Neural cell (in vitro differentiated cells): ENCODE measurements at regions not wholly inside any gene's neighbourhood (a gene's known extent, or its start where the extent isn't known, plus 50 kb on each side); places are given as distances from the start of the nearest gene placed in this dataset.

Source experiments
- H2AFZ ChIP-seq: fragments of 200-600, 300-800 bp; sonication (generic), shearing (Covaris generic); 2 replicates; pipeline ENCODE4 v1.6.0; 2014; ENCODE audit warnings: low read depth, mild to moderate bottlenecking, antibody characterized with exemption, low read length, moderate library complexity
- H3F3A ChIP-seq: fragments of 200-600 bp; shearing (Covaris generic); 2 replicates; pipeline ENCODE4 v1.6.1; 2016; ENCODE audit warnings: mild to moderate bottlenecking, moderate library complexity, mixed read lengths, antibody characterized with exemption, low read length; ENCODE audit not compliant: insufficient read depth, poor library complexity, severe bottlenecking
- H3K27ac ChIP-seq: fragments of 200-600, 300-800 bp; sonication (generic), shearing (Covaris generic); 2 replicates; pipeline ENCODE4 v1.5.1; 2014; ENCODE audit warnings: mild to moderate bottlenecking, low read length, moderate library complexity
- H3K27me3 ChIP-seq: fragments of 300-800, 200-600 bp; sonication (generic), shearing (Covaris generic); 2 replicates; pipeline ENCODE4 v1.6.0; 2014; ENCODE audit warnings: mild to moderate bottlenecking, low read depth, low read length, moderate library complexity; ENCODE audit not compliant: insufficient read depth
- H3K36me3 ChIP-seq: fragments of 300-800, 200-600 bp; sonication (generic), shearing (Covaris generic); 2 replicates; pipeline ENCODE4 v1.5.1; 2014; ENCODE audit warnings: mild to moderate bottlenecking, antibody characterized with exemption, low read length, moderate library complexity; ENCODE audit not compliant: insufficient read depth
- H3K4me2 ChIP-seq: fragments of 300-800, 200-600 bp; sonication (generic), shearing (Covaris generic); 2 replicates; pipeline ENCODE4 v1.6.0; 2014; ENCODE audit warnings: mild to moderate bottlenecking, low read length
- H3K4me3 ChIP-seq: fragments of 300-800, 200-600 bp; sonication (generic), shearing (Covaris generic); 2 replicates; pipeline ENCODE4 v1.5.1; 2014; ENCODE audit warnings: mild to moderate bottlenecking, low read length, moderate library complexity
- H3K79me2 ChIP-seq: fragments of 200-600 bp; shearing (Covaris generic); replicated peaks from 2 replicates; pipeline ENCODE4 v1.6.0; 2014; ENCODE audit warnings: mild to moderate bottlenecking, low read length, moderate library complexity; ENCODE audit not compliant: insufficient read depth
- H3K9ac ChIP-seq: fragments of 300-800, 200-600 bp; sonication (generic), shearing (Covaris generic); 2 replicates; pipeline ENCODE4 v1.6.1; 2016; ENCODE audit warnings: mild to moderate bottlenecking, low read length, mixed read lengths
- H3K9me2 ChIP-seq: fragments of 200-600 bp; shearing (Covaris generic); 2 replicates; pipeline ENCODE4 v1.6.1; 2016; ENCODE audit warnings: mild to moderate bottlenecking, low read length, mixed read lengths; ENCODE audit not compliant: insufficient read depth
- H3K9me3 ChIP-seq: fragments of 200-600, 300-800 bp; sonication (generic), shearing (Covaris generic); 2 replicates; pipeline ENCODE4 v1.6.1; 2016; ENCODE audit warnings: mild to moderate bottlenecking, mixed run types, low read length, moderate library complexity, mixed read lengths
- H4K20me1 ChIP-seq: fragments of 200-600 bp; shearing (Covaris generic); 2 replicates; pipeline ENCODE4 v1.6.1; 2016; ENCODE audit warnings: mild to moderate bottlenecking, mixed run types; ENCODE audit not compliant: insufficient read depth
- EP300 ChIP-seq: fragments of 450-650 bp; conservative IDR thresholded peaks from 2 replicates; pipeline ENCODE4 v1.6.1; 2014; ENCODE audit warnings: antibody characterized with exemption, mild to moderate bottlenecking, moderate library complexity; ENCODE audit not compliant: poor library complexity, severe bottlenecking
- EZH2 ChIP-seq: fragments of 200-600, 300-800 bp; shearing (Covaris generic), sonication (generic); IDR thresholded peaks from 2 replicates; pipeline ENCODE4 v1.6.1; 2014; ENCODE audit warnings: antibody characterized with exemption, low read length, borderline replicate concordance, mild to moderate bottlenecking; ENCODE audit not compliant: insufficient read depth, poor library complexity, severe bottlenecking
- MXI1 ChIP-seq: fragments of 450-650 bp; conservative IDR thresholded peaks from 2 replicates; pipeline ENCODE4 v1.6.1; 2014; ENCODE audit warnings: antibody characterized with exemption, mild to moderate bottlenecking; ENCODE audit not compliant: poor library complexity, severe bottlenecking
- POLR2AphosphoS5 ChIP-seq: IDR thresholded peaks from 2 replicates; pipeline ENCODE4 v1.6.1; 2012
- RAD21 ChIP-seq: fragments of 450-650 bp; conservative IDR thresholded peaks from 2 replicates; pipeline ENCODE4 v1.6.1; 2014; ENCODE audit warnings: antibody characterized with exemption, mild to moderate bottlenecking, moderate library complexity
- SMC3 ChIP-seq: fragments of 450-650 bp; conservative IDR thresholded peaks from 2 replicates; pipeline ENCODE4 v1.6.1; 2014; ENCODE audit warnings: antibody characterized with exemption, mild to moderate bottlenecking, moderate library complexity; ENCODE audit not compliant: poor library complexity
- TAF1 ChIP-seq: IDR thresholded peaks from 2 replicates; pipeline ENCODE4 v1.6.1; 2012; ENCODE audit warnings: low read depth
- TF ChIP-seq, protein P1 (sequence below): fragments of 450-650 bp; IDR thresholded peaks from 2 replicates; pipeline ENCODE4 v1.5.1; 2014; ENCODE audit warnings: antibody characterized with exemption, mild to moderate bottlenecking, moderate library complexity; ENCODE audit not compliant: poor library complexity, severe bottlenecking
- TF ChIP-seq, protein P2 (sequence below): IDR thresholded peaks from 2 replicates; pipeline ENCODE4 v1.6.1; 2012; ENCODE audit warnings: borderline replicate concordance

DNA sequence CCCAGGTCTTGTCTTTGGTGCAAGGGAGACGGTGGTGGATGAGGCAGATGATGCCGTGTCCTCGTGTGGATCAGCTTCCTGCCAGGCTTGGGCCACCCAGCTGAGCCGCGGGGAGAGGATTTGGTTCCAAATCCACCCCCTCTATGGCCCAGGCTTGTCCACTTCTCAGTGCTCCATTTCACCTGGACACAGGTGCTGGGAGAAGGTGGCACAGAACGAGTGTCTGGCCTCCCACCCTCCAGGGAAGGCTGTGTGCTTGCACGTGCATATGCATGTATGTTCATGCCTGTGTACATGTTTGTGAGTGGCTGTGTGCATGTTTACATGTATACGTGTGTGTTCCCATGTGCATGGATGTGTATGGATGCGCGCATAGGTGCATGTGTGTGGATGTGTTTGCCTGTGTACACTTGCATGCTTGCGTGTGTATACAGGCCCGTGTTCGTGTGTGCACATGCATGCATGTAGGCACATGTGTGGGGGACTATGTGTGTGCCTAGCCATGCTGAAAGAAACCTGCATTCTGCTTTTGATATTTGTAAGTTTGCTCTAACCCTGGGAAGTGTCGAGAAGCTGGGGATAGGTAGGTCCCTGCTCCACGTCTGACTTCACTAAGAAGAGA, 196.3 kb downstream of the IRF8 start:
- Histone ChIP-seq H3K79me2 (no peaks in the 10 kb centered on the region), H2AFZ (no peak overlapping the region), H3K4me2 (no peak overlapping the region), H3F3A (no peaks in the 10 kb centered on the region), H3K36me3 (no peaks in the 10 kb centered on the region), H3K27me3 (no peaks in the 10 kb centered on the region), H4K20me1 (no peaks in the 10 kb centered on the region), H3K9ac (no peak overlapping the region), H3K4me3 (no peak overlapping the region), H3K9me2 (no peaks in the 10 kb centered on the region), H3K27ac (no peak overlapping the region), H3K9me3 (no peaks in the 10 kb centered on the region)
- no peak for TF ChIP-seq POLR2AphosphoS5
- no peak for TF ChIP-seq EP300
- no peak for TF ChIP-seq RAD21
- TF ChIP-seq MXI1 = no peak
- no peak for TF ChIP-seq SMC3
- no peak for TF ChIP-seq TAF1
- TF ChIP-seq EZH2 = no peak
- TF ChIP-seq, protein P1, sequence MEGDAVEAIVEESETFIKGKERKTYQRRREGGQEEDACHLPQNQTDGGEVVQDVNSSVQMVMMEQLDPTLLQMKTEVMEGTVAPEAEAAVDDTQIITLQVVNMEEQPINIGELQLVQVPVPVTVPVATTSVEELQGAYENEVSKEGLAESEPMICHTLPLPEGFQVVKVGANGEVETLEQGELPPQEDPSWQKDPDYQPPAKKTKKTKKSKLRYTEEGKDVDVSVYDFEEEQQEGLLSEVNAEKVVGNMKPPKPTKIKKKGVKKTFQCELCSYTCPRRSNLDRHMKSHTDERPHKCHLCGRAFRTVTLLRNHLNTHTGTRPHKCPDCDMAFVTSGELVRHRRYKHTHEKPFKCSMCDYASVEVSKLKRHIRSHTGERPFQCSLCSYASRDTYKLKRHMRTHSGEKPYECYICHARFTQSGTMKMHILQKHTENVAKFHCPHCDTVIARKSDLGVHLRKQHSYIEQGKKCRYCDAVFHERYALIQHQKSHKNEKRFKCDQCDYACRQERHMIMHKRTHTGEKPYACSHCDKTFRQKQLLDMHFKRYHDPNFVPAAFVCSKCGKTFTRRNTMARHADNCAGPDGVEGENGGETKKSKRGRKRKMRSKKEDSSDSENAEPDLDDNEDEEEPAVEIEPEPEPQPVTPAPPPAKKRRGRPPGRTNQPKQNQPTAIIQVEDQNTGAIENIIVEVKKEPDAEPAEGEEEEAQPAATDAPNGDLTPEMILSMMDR = no peak
- TF ChIP-seq, protein P2, sequence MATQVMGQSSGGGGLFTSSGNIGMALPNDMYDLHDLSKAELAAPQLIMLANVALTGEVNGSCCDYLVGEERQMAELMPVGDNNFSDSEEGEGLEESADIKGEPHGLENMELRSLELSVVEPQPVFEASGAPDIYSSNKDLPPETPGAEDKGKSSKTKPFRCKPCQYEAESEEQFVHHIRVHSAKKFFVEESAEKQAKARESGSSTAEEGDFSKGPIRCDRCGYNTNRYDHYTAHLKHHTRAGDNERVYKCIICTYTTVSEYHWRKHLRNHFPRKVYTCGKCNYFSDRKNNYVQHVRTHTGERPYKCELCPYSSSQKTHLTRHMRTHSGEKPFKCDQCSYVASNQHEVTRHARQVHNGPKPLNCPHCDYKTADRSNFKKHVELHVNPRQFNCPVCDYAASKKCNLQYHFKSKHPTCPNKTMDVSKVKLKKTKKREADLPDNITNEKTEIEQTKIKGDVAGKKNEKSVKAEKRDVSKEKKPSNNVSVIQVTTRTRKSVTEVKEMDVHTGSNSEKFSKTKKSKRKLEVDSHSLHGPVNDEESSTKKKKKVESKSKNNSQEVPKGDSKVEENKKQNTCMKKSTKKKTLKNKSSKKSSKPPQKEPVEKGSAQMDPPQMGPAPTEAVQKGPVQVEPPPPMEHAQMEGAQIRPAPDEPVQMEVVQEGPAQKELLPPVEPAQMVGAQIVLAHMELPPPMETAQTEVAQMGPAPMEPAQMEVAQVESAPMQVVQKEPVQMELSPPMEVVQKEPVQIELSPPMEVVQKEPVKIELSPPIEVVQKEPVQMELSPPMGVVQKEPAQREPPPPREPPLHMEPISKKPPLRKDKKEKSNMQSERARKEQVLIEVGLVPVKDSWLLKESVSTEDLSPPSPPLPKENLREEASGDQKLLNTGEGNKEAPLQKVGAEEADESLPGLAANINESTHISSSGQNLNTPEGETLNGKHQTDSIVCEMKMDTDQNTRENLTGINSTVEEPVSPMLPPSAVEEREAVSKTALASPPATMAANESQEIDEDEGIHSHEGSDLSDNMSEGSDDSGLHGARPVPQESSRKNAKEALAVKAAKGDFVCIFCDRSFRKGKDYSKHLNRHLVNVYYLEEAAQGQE = no peak

DNA sequence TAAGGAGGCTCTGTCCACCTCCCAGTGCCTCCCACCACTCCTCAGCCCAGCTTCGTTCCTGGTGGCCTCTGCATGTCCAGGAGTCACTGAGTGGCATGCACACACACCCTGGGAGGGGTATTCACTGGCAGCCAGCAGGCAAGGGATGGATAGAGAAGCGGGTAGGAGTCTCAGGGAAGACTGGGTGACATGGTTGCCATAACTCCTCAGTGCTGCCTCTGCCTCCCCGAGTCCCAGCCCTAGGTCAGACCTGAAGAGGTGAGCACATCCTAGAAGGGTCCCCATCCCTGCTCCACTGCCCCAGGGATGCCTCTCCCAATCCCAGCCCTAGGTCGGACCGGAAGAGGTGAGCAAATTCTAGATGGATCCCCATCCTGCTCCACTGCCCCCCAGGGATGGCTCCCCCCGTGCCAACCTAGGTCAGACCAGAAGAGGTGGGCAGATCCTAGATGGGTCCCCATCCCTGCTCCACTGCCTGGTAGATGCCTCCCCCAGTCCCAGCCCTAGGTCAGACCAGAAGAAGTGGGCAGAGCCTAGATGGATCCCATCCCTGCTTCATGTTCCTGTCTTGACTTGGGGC, 197.0 kb downstream of the IRF8 start:
- Histone ChIP-seq H3K27ac (no peak overlapping the region), H3K9me3 (no peaks in the 10 kb centered on the region), H3K36me3 (no peaks in the 10 kb centered on the region), H3K4me3 (no peak overlapping the region), H3K9ac (no peak overlapping the region), H3K4me2 (no peak overlapping the region), H3F3A (no peaks in the 10 kb centered on the region), H3K27me3 (no peaks in the 10 kb centered on the region), H2AFZ (no peak overlapping the region), H3K79me2 (no peaks in the 10 kb centered on the region), H3K9me2 (no peaks in the 10 kb centered on the region), H4K20me1 (no peaks in the 10 kb centered on the region)
- TF ChIP-seq, protein P2 = no peak
- TF ChIP-seq EZH2 (no peak), MXI1 (no peak), RAD21 (no peak), TAF1 (no peak), SMC3 (no peak), POLR2AphosphoS5 (no peak), EP300 (no peak)
- TF ChIP-seq, protein P1 = no peak
